CD4-positive, alpha-beta T cell (primary cell): ENCODE measurements at regions not wholly inside any gene's neighbourhood (a gene's known extent, or its start where the extent isn't known, plus 50 kb on each side); places are given as distances from the start of the nearest gene placed in this dataset.

Experiments used
- ATAC-seq: fragments of 200-7000 bp; cut with Tn5 transposase; one replicate; pipeline ENCODE4 v1.10.0; 2022; ENCODE audit warnings: mild to moderate bottlenecking; ENCODE audit not compliant: poor library complexity
- CTCF ChIA-PET: fragments of 350-600 bp; sonication (Branson Sonifier 250); formaldehyde crosslinking; loops from one replicate; lab custom pipeline; 2021; ENCODE audit warnings: antibody characterized with exemption, inconsistent platforms; lab: Charles Lee
- POLR2A ChIA-PET: fragments of 350-600 bp; sonication (Branson Sonifier 250); formaldehyde crosslinking; loops from one replicate; lab custom pipeline; 2021; ENCODE audit warnings: antibody characterized with exemption, inconsistent platforms; lab: Charles Lee
- DNase-seq, 14 experiments: peaks; one replicate each; pipeline ENCODE4 v3.0.0-alpha.2; 2013 to 2020; ENCODE audit warnings: mixed read lengths in 2 of 14
- H3K27ac ChIP-seq, 2 donors: one replicate each; pipeline versions ENCODE4 v1.5.1 to v1.7.0; 2013; ENCODE audit warnings: low read length in 2 of 2, low read depth in 1 of 2, mild to moderate bottlenecking in 1 of 2
- H3K27me3 ChIP-seq, 2 experiments: 1 replicate in 1 of 2; 2 replicates in 1 of 2; pipeline versions ENCODE4 v1.6.1 to v1.7.0; 2013; ENCODE audit warnings: low read length in 2 of 2, control low read depth in 1 of 2, mild to moderate bottlenecking in 1 of 2, moderate library complexity in 1 of 2; ENCODE audit not compliant: insufficient read depth in 2 of 2, control insufficient read depth in 1 of 2
- H3K36me3 ChIP-seq: one replicate; pipeline ENCODE4 v1.6.1; 2013; ENCODE audit warnings: low read length, control low read depth; ENCODE audit not compliant: insufficient read depth
- H3K4me1 ChIP-seq: one replicate; pipeline ENCODE4 v1.6.1; 2013; ENCODE audit warnings: low read length, control low read depth; ENCODE audit not compliant: insufficient read depth
- H3K4me3 ChIP-seq: one replicate; pipeline ENCODE4 v1.5.1; 2013; ENCODE audit warnings: mild to moderate bottlenecking, low read length, moderate library complexity
- H3K9me3 ChIP-seq, 2 experiments: 1 replicate in 1 of 2; 2 replicates in 1 of 2; pipeline versions ENCODE4 v1.6.1 to v1.7.0; 2013; ENCODE audit warnings: low read length in 2 of 2, mild to moderate bottlenecking in 2 of 2, control low read depth in 1 of 2, moderate library complexity in 1 of 2; ENCODE audit not compliant: control insufficient read depth in 1 of 2, insufficient read depth in 1 of 2
- H3K27ac Mint-ChIP-seq: one replicate; pipeline ENCODE4 v1.8.0; 2020; ENCODE audit warnings: mixed read lengths
- H3K27me3 Mint-ChIP-seq: one replicate; pipeline ENCODE4 v1.8.0; 2021; ENCODE audit warnings: mixed read lengths
- H3K36me3 Mint-ChIP-seq: one replicate; pipeline ENCODE4 v1.8.0; 2021; ENCODE audit warnings: low read depth, mixed read lengths
- H3K4me1 Mint-ChIP-seq: one replicate; pipeline ENCODE4 v1.8.0; 2021; ENCODE audit warnings: low read depth, mixed read lengths
- H3K4me3 Mint-ChIP-seq: one replicate; pipeline ENCODE4 v1.8.0; 2020; ENCODE audit warnings: mild to moderate bottlenecking, mixed read lengths
- H3K9me3 Mint-ChIP-seq: one replicate; pipeline ENCODE4 v1.8.0; 2020; ENCODE audit warnings: mixed read lengths
- intact Hi-C, 2 experiments: fragments of 100-400 bp; cut with DNase I in 1 of 2; cut with micrococcal nuclease in 1 of 2; formaldehyde crosslinking; loops; one replicate each; pipeline versions ENCODE4 v1.15.1 to v1.9.0; 2023 to 2025; cut with DNase I, micrococcal nuclease
- TF ChIP-seq, protein P1 (sequence below): fragments of 200-600 bp; IDR thresholded peaks from one replicate; pipeline ENCODE4 v1.8.0; 2022; ENCODE audit warnings: antibody characterized with exemption, mild to moderate bottlenecking

DNA sequence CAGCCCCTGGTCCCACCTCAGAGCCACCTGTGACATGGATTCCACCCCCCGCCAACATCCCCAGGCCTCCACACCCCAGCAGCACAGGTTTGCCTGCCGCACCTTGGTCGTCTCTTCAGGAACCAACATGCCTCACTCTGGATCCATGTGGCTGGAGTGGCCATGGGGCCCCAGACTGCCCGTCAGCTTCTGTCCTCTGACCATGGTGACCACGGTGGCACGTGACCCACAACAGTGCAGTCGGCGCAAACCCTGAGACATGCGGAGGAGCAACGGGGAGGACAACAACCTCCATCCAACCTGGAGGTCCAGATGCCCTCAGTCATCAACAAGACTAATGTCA is 85.6 kb downstream of the ANKRD60 start:
- Histone ChIP-seq H3K4me1 (no peaks in the 10 kb centered on the region), H3K9me3 (no peaks in the 10 kb centered on the region), H3K27ac (no peak overlapping the region), H3K36me3 (no peaks in the 10 kb centered on the region), H3K27me3 (peaks cover 6 to 12% of the 10 kb centered on the region in 2 experiments), H3K4me3 (no peak overlapping the region)
- H3K27ac Mint-ChIP-seq = no peak overlapping the region
- CTCF ChIA-PET = no interaction called here
- no peaks in the 10 kb centered on the region for H3K36me3 Mint-ChIP-seq
- DNase-seq = no peak
- peaks cover 60% of the 10 kb centered on the region for H3K27me3 Mint-ChIP-seq
- no peaks in the 10 kb centered on the region for H3K9me3 Mint-ChIP-seq
- POLR2A ChIA-PET = no interaction called here
- intact Hi-C loops = no loop called here
- no peaks in the 10 kb centered on the region for H3K4me1 Mint-ChIP-seq
- TF ChIP-seq, protein P1, sequence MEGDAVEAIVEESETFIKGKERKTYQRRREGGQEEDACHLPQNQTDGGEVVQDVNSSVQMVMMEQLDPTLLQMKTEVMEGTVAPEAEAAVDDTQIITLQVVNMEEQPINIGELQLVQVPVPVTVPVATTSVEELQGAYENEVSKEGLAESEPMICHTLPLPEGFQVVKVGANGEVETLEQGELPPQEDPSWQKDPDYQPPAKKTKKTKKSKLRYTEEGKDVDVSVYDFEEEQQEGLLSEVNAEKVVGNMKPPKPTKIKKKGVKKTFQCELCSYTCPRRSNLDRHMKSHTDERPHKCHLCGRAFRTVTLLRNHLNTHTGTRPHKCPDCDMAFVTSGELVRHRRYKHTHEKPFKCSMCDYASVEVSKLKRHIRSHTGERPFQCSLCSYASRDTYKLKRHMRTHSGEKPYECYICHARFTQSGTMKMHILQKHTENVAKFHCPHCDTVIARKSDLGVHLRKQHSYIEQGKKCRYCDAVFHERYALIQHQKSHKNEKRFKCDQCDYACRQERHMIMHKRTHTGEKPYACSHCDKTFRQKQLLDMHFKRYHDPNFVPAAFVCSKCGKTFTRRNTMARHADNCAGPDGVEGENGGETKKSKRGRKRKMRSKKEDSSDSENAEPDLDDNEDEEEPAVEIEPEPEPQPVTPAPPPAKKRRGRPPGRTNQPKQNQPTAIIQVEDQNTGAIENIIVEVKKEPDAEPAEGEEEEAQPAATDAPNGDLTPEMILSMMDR = no peak
- no peak overlapping the region for H3K4me3 Mint-ChIP-seq
- no peak for ATAC-seq

DNA sequence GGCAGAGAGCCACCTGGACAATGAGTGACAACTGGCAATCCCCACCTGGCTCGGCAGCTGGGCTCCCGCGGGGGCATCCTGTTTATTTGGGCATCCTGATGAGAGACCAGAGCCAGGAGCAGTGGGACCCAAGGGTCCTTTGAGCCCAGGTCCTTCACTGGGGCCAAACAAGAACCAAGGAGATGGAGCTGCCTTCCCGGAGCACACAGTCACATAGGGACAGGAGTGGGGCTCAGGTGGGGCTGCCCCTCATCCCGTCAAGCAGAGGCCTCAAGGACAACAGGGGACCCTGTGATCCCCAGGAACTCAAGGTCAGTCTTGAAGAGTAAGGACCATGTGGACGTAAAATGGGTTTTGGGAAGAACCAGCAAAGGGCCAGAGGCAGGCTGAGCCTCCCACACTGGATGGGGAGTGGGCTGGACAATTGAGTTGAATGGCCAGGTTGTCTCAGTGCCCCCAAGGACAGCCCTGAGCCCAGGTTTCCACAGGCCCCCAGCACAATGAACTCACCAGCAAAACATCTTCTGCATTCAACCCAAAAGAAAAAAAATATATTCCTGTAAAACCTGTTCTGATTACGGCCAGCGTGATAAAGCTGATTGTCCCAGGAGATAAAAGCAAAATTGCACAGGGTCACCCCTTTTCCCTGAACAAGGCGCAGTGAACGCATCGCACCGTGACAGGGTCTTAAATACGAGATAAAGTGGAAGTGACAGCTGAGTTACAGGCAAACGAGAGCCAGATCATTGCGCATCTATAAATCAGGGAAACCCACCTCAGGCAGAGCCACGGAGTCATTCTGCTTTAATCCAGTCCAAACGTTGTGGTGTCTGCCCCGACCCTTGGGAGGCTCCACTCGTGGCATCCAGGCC is 86.2 kb downstream of the ANKRD60 start:
- CTCF ChIA-PET = no interaction called here
- Mint-ChIP-seq H3K4me1 (no peaks in the 10 kb centered on the region), H3K4me3 (no peak overlapping the region), H3K27me3 (peaks cover 60% of the 10 kb centered on the region), H3K9me3 (no peaks in the 10 kb centered on the region), H3K36me3 (no peaks in the 10 kb centered on the region), H3K27ac (no peak overlapping the region)
- Histone ChIP-seq H3K27me3 (peaks cover 6 to 12% of the 10 kb centered on the region in 2 experiments), H3K9me3 (no peaks in the 10 kb centered on the region), H3K4me3 (no peak overlapping the region), H3K4me1 (no peaks in the 10 kb centered on the region), H3K27ac (no peak overlapping the region), H3K36me3 (no peaks in the 10 kb centered on the region)
- POLR2A ChIA-PET = no interaction called here
- ATAC-seq = no peak
- TF ChIP-seq, protein P1 = no peak
- DNase-seq = no peak
- intact Hi-C loops = no loop called here

DNA sequence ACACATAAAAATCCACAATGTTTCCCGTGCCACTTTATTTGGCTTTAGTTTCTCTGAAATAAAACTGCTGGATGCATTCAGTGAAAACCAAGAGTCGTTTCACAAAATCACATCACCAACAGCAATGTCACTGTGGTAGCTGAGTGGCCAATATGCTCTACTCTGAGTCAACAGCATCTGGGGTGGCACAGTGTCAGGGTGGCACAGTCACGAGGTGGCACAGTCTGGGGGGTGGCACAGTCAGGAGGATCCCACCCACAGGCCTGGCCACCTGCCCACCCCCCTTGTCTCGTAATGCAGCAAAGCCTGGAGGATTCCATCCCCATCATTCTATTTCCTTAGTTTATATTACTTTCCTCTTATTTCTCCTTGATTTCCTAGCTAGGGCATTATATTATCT is 87.0 kb downstream of the ANKRD60 start:
- DNase-seq (no peak), ATAC-seq (no peak)
- Mint-ChIP-seq H3K27ac (no peak overlapping the region), H3K36me3 (no peaks in the 10 kb centered on the region), H3K4me3 (no peak overlapping the region), H3K27me3 (peaks cover 60% of the 10 kb centered on the region), H3K4me1 (no peaks in the 10 kb centered on the region), H3K9me3 (no peaks in the 10 kb centered on the region)
- H3K4me3 ChIP-seq = no peak overlapping the region
- TF ChIP-seq, protein P1 = no peak
- CTCF ChIA-PET = no interaction called here
- peaks cover 6 to 18% of the 10 kb centered on the region in 2 experiments for H3K27me3 ChIP-seq
- H3K4me1 ChIP-seq = no peaks in the 10 kb centered on the region
- H3K36me3 ChIP-seq = no peaks in the 10 kb centered on the region
- POLR2A ChIA-PET = no interaction called here
- no peak overlapping the region for H3K27ac ChIP-seq
- intact Hi-C loops = no loop called here
- H3K9me3 ChIP-seq = no peaks in the 10 kb centered on the region
